Stimulated activated naive CD8-positive, alpha-beta T cell treated with anti-CD3 and anti-CD28 coated beads, Interleukin-15, Interleukin-2, amounts not matched to agents 100 U/mL and 50 U/mL, for 24 hours (primary cell): ENCODE measurements at regions not wholly inside any gene's neighbourhood (a gene's known extent, or its start where the extent isn't known, plus 50 kb on each side); places are given as distances from the start of the nearest gene placed in this dataset.

Experiments used
- ATAC-seq: fragments of 150-1000 bp; cut with Tn5 transposase; one replicate; pipeline ENCODE4 v1.10.0; 2021
- DNase-seq: peaks from one replicate; pipeline ENCODE4 v3.0.0; 2021

- ATAC-seq = no peak
Observed at GRCh38 chr10:65518379-65518778, 1407.5 kb upstream of the LRRTM3 start.

DNA sequence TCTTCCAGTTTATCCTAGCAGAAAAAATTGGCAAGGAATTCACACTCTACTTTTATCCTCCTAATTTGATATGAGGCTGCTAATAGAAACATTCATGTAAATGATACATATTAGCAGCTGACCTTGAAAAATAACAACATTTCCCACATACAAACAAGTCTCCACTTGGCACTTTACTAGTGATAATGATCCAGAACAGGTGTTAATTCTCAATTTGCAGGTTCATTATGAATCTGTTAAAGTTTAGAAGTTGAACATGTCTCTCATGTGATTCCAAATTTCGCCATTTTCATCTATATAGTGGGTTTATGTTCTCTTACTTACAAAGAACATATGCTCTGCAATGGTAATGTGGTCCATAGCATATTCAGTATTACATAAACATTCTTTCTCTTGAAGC is 1396.8 kb upstream of the LRRTM3 start:
- ATAC-seq (no peak), DNase-seq (no peak)

More at GRCh38 chr10:65518379-65518778, 1407.5 kb upstream of the LRRTM3 start:
- DNase-seq = no peak

DNA sequence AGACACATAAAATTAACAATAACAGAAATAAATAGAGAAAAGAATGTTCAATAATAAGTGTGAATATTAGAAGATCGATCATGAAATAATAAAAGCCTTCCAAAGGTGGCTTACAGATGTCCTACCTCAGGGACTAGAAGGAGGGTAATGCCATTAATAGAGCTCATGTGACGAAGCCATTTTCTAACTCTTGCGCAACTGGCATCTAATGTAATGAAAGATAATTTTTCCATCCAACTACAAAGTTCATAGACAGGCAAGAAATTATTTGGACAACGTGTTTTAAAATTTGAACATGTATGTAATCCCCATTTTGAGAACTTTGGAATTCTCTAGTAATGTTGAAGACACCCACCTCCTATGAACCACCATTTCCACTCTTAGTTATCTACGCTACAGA is 1394.3 kb upstream of the LRRTM3 start:
- DNase-seq (no peak), ATAC-seq (no peak)

DNA sequence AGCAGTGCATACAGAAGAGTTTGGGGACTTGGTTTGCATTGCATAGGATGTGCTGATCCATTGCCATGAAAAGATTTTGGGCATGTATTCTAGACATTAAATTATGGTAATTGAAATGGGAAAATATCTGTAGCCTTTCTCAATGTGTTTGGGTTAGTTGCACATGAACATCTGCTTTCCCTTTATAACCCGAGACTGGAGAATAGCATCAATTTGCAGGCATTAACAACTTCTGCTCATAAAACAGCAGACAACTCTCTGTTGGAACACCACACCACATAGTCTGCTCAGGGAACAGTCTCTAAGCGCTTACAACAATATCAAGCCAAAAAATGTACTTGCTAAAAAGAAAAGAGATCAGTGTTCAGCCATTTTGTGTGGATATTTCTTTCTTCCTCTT is 1391.1 kb upstream of the LRRTM3 start:
- no peak for ATAC-seq

GRCh38 chr10:65544756-65545155 is 1381.1 kb upstream of the LRRTM3 start:
- no peak for ATAC-seq

More for the DNA sequence above, 1391.1 kb upstream of the LRRTM3 start:
- no peak for DNase-seq

DNA sequence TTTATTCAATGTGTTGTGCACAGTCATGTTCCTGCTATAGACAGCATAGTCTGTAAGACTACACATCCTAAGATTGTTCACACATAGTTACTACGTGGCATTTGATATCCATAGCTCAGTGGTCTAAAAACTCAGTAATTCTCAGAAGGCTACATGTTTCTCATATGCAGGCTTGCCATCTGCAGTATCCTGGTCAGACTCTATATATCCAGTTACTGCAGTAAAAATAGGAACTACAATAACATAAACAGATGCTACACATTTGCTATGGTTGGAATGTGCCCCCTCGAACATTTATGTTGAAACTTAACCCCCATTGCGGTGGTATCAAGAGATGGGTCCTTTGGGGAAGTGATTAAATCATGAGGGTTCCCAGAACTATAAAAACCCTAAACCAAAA is 1377.8 kb upstream of the LRRTM3 start:
- ATAC-seq = no peak

More at GRCh38 chr10:65544756-65545155, 1381.1 kb upstream of the LRRTM3 start:
- no peak for DNase-seq

GRCh38 chr10:65550761-65551160 is 1375.1 kb upstream of the LRRTM3 start:
- ATAC-seq = no peak
- DNase-seq = no peak

More for the DNA sequence above, 1377.8 kb upstream of the LRRTM3 start:
- DNase-seq = no peak

- DNase-seq (no peak), ATAC-seq (no peak)
Observed at GRCh38 chr10:65555192-65555591, 1370.6 kb upstream of the LRRTM3 start.

DNA sequence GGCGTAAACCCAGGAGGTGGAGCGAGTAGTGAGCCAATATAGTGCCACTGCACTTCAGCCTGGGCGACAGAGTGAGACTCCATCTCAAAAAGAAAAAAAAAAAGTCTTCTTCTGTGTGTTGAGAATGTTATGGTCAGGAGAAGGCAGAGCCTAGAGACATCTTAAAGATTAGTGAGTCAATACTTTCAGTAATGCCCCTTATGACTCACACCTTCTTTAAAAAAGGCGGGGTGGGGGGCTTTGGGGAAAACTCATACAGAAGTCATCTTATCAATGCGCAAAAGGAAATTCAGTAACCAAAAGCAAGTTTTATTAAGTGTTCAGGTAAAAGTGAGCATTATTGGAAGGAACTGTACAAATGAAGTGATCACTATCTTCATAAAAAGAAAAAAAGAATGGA is 1369.8 kb upstream of the LRRTM3 start:
- DNase-seq = no peak

DNA sequence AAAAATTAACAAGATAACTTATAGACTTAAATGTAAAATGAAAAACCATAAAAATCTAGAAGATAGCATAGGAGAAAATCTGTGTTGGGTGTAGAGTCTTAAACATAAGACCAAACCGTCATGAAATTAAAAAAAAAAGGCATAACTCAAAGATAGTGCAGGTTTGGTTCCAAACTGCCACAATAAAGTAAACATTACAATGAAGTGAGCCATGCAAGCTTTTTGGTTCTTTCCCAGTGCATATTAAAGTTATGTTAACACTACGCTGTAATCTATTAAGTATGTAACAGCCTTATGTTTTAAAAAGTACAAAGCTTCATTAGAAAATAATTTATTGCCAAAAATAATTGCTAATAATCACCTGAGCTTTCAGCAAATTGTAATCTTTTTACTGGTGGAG is 1366.5 kb upstream of the LRRTM3 start:
- no peak for DNase-seq
- no peak for ATAC-seq

More for the DNA sequence above, 1369.8 kb upstream of the LRRTM3 start:
- no peak for ATAC-seq

DNA sequence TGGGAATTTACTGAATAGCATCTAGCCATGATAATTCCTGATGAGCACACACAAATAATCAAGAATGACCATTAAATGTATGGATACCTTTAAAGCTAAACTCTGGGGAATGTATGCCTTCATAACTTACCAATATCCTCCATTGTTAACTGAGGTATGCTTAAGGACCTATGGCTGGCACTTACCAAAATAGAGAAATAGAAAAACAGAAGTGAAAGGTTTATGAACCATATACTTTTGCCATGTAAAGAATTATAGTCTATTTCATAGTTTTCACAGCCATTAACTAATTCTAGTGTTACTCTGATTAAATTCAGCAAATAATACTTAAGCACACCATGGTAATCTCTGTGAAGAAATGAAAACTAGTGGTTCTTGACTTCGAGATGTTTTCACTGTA is 1360.6 kb upstream of the LRRTM3 start:
- DNase-seq (no peak), ATAC-seq (no peak)

DNA sequence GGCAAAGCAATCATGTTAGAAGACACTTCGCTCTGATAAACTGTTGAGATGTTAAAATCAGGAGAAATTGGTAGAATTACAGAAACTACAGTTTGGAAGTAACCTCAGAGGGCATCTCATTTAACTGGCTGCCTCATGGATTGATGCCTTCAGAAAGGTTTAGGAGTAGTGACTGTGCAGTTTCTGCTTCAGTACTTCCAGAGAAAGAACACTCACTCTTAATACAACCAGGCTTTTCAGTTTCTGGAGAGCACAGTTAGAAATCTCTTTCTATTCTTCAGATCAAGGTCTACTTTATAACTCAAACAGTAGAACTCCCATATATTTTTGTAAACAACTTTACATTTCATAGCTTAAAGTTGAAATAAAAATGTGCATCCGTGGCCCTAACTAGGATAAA is 1358.9 kb upstream of the LRRTM3 start:
- ATAC-seq = no peak
- DNase-seq = no peak

DNA sequence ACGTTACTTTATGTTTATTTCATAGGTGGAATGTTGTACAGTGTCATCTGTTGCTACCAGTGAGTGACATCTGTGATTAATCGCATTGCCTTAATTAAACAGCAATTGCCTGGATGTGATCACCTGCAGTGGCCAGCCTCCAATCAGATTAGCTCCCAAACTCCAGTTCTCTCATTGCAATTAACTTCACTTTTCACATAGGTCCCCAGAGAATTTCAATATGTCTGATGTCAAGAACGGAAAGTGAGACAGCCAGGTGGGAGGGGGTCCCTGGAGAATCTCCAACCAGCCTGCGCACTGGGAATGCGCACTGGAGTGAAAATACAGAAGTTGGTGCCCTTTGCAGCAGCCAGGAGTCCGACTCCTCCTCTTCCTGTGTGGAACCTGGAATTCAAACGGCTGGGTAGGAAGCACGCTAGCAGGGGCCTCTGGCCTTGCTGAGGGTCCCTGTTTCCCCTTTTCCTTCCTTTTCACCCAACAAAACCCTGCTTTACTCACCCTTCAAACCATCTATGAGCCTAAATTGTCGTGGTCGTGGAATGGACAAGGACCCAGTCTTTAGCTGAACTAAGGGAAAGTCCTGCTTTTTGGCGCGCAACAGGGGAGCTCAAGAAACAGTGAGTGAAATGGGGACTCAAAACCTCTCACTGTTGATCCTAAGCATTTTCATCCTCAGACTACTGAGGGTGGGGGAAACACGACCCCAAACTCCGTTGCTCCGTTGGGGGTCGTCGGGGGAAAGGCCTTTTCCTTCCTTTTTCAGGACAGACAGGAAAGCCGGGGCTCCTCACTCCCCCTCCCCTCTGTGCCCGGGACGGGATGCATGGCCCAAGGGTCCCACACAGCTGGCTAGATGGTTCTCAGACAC is 1355.5 kb upstream of the LRRTM3 start:
- DNase-seq = no peak

DNA sequence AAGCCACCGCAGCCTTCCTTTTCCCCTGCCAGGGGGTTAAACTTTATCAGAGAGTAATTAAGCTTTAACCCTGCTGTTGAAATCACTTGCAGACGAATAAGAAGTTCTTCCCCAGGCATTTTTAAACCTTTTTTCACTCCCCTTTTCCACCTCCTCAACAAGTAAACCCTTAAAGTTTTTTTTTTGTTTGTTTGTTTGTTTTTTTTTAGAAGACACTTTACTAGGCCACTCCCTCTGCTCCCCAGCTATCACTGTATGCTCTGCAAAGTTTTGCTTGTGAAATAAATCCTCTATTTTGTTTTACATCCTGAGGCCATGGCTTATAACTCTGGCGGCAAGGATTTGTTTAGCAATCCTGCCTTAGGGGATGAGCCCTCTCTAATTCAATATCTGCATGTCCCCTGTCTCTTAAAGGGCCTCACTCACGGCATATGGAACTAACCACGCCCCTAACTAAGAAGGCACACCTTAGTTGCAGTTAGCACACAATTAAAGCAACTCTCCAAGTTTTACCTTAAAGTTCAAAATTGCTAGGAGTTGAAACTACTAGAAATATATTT is 1354.7 kb upstream of the LRRTM3 start:
- ATAC-seq = no peak
- no peak for DNase-seq

More for the DNA sequence above, 1355.5 kb upstream of the LRRTM3 start:
- no peak for ATAC-seq

DNA sequence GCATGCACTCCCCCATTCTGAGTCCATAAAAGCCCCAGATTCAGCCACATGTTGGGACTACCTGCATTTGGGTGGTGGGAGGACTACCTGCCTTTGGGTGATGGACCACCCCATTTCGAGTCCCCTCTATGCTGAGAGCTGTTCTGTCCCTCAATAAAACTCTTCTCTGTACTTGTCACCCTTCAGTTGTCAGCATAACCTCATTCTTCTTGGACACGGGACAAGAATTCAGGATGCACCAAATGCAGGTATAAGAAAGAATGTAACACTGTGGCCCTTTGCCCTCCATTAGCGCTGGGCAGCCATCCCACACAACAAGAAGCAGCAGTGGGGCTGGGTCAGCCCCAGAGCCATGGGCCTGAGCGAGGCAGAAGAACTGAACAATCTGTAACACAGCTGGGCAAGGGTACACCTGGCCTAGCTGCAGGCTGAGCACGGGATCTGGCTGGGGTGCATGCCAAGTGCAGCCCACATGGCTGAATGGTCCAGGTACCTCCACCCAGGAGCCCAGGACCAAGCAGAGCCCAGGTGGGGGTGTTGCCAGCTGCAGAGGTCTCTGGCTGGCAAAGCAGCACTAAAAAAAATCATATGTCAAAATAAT is 1344.3 kb upstream of the LRRTM3 start:
- no peak for ATAC-seq
- DNase-seq = no peak

DNA sequence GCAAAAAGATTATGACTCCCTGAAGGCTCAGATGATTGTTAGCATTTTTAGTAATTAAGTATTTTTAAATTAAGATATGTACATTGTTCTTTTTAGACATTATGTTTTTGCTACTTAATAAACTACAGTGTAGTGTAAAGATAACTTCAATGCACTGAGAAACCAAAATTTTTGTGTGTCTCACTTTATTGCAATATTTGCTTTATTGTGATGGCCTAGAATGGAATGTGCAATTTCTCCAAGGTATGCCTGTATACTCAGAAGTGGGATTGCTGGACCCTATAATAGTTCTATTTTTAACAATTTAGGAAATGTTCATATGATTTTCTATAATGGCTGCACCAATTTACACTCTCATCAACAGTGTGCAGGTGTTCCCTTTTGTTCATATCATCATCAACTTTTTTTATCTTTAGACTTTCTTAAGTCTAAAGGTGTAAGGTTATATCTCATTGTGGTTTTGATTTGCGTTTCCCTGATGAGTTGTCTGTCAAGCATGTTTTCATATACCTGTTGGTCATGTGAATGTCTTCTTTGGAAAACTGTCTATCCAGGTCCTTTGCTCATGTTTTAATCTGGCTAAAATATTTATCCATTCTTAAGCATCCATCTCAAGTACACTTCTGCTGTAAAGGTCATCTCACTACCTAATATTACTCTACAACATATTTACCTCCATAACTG is 1323.5 kb upstream of the LRRTM3 start:
- DNase-seq (no peak), ATAC-seq (no peak)

DNA sequence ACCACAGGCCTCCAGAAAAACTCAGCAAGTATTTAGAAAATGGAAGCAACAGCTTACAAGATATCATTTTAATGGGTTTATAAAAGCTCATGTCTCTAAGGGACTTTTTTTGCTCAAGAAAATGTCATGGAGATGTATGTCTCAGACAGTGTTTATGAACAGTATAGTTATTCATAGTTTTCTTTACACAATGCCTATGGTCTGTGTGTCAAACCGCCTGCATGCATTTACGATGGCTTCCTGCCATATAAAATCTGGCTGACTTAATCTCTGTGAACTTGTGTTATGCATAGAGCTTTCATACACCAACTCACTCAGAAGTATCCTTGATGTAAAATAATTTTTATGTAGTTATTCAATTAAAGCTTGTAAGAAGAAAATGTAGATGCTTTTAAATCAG is 1314.2 kb upstream of the LRRTM3 start:
- ATAC-seq (no peak), DNase-seq (no peak)

DNA sequence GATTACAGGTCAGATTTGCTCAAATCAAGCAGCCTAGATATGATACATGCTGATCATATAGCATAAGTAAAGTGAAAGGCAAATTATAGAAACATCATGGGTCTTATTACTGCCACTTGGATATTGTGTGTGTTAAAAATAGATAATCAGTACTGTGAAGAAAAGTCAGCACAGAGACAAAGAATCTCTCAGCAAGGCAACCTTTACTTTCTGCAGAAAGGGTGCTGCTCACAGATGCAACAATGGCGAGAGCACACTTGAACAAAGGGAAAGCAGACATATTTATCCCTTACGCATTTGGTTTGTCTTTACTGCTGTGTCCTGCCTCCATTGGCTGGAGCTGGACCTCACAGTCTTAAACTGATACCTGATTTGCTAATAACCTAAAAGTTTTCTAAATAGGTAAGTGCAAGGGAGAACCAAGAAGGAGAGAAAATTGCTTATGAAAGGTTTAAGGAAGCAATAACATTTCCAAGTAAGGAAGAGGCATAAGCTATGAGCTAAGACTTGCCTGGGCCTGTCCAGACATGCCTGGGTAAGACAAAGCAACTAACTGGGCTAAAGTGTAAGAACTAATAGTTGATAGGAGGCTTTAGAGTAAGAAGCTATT is 1310.8 kb upstream of the LRRTM3 start:
- DNase-seq (no peak), ATAC-seq (no peak)

DNA sequence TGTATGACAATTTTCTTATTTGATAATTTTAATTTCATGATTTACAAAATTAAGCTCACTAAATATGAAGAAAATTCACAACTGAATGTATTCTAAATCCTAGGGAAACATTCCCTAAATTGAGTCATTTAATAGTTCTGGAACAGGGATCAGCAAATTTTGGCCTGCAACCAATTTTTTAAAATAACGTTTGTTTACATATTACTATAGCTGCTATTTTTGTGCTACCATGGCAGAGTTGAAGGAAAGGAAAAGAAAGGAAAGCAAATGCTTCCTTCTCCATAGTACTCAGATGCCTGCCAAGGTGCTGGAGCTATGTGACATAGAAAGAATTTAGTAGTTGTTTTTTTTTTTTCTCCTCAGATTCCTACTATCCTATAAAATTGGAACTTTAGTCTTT is 1307.7 kb upstream of the LRRTM3 start:
- ATAC-seq (no peak), DNase-seq (no peak)

DNA sequence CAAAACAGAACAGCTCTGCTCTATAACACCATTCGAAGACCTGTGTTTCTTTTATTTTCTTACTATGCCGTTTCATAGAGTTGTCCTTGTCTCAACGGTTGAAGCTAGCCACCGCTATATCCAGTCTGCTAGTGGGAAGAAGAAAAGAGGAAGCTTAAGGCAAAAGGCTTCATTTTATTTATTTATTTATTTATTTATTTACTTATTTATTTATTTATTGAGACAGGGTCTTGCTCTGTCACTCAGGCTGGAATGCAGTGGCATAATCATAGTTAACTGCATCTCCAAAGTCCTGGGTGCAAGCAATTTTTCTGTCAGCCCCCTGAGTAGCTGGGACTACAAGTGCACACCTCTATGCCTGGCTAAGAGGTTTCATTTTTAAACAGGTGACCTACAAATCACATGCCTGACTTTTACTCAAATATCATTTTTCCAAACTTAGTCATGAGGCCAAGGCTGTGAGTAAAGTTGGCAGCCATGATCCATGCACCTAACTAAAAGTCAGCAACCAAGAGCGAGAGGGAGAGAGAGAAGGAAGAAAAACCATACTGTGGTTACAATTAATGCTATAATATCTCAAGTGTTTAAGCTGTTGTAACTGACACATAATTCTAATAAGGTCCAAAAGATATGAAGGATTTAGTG is 1305.3 kb upstream of the LRRTM3 start:
- no peak for DNase-seq
- no peak for ATAC-seq

GRCh38 chr10:65622608-65623007 is 1303.2 kb upstream of the LRRTM3 start:
- no peak for ATAC-seq

More at GRCh38 chr10:65622608-65623007, 1303.2 kb upstream of the LRRTM3 start:
- DNase-seq = no peak
